DOHH2 (cell line): ENCODE measurements at regions not wholly inside any gene's neighbourhood (a gene's known extent, or its start where the extent isn't known, plus 50 kb on each side); places are given as distances from the start of the nearest gene placed in this dataset.

Source experiments
- CTCF ChIP-seq: fragments of 200-600 bp; sonication (generic); IDR thresholded peaks from one replicate; pipeline ENCODE4 v1.5.1; 2014; ENCODE audit warnings: antibody characterized with exemption, mild to moderate bottlenecking, low read depth, low read length; ENCODE audit not compliant: poor library complexity, severe bottlenecking
- EZH2phosphoT487 ChIP-seq: fragments of 200-600 bp; sonication (generic); IDR thresholded peaks from 2 replicates; pipeline ENCODE4 v1.6.1; 2017; ENCODE audit warnings: borderline replicate concordance, mild to moderate bottlenecking, antibody characterized with exemption, low read length, moderate library complexity, mixed read lengths

GRCh38 chr7:18317941-18318340, 177.6 kb upstream of the HDAC9 start:
- TF ChIP-seq EZH2phosphoT487 (no peak), CTCF (no peak)
